Myocyte (in vitro differentiated cells): ENCODE measurements at regions not wholly inside any gene's neighbourhood (a gene's known extent, or its start where the extent isn't known, plus 50 kb on each side); places are given as distances from the start of the nearest gene placed in this dataset.
"Not testable (repeated sequence)": the region's sequence is repeated elsewhere in the genome, so short reads cannot be mapped to it uniquely, and the experiment has no call there.

Experiments used
- DNase-seq: peaks from one replicate; pipeline ENCODE4 v3.0.0-alpha.2; 2012; ENCODE audit warnings: low read depth

- peak; percentile 34 for DNase-seq
Measured at GRCh38 chr2:12479065-12479601, 237.6 kb upstream of the TRIB2 start.

- no peak for DNase-seq
Measured at GRCh38 chr2:12484536-12485115, 232.1 kb upstream of the TRIB2 start.

GRCh38 chr2:12486205-12487118 is 230.3 kb upstream of the TRIB2 start:
- no peak for DNase-seq

- no peak for DNase-seq
Measured at GRCh38 chr2:12487253-12488004, 229.3 kb upstream of the TRIB2 start.

GRCh38 chr2:12488352-12489318 is 228.1 kb upstream of the TRIB2 start:
- peak; percentile 26 for DNase-seq

- DNase-seq: no peak
Measured at GRCh38 chr2:12490641-12491040, 226.1 kb upstream of the TRIB2 start.

GRCh38 chr2:12492360-12492759 is 224.4 kb upstream of the TRIB2 start:
- not testable (repeated sequence) for DNase-seq

GRCh38 chr2:12493031-12493513 is 223.7 kb upstream of the TRIB2 start:
- DNase-seq: no peak

- DNase-seq: no peak
Measured at GRCh38 chr2:12495247-12495868, 221.4 kb upstream of the TRIB2 start.

GRCh38 chr2:12498286-12498685 is 218.4 kb upstream of the TRIB2 start:
- DNase-seq: no peak

GRCh38 chr2:12498704-12499103 is 218.0 kb upstream of the TRIB2 start:
- DNase-seq: peak; percentile 96

GRCh38 chr2:12500899-12501298 is 215.8 kb upstream of the TRIB2 start:
- no peak for DNase-seq

- DNase-seq: no peak
Measured at GRCh38 chr2:12501469-12502158, 215.1 kb upstream of the TRIB2 start.

GRCh38 chr2:12502759-12503158 is 214.0 kb upstream of the TRIB2 start:
- DNase-seq: peak; percentile 59

- peak; percentile 91 for DNase-seq
Measured at GRCh38 chr2:12504443-12504842, 212.3 kb upstream of the TRIB2 start.

- peak; percentile 27 for DNase-seq
Measured at GRCh38 chr2:12506846-12507245, 209.9 kb upstream of the TRIB2 start.

- peak; percentile 73 for DNase-seq
Measured at GRCh38 chr2:12507295-12507694, 209.4 kb upstream of the TRIB2 start.

GRCh38 chr2:12510070-12510469 is 206.7 kb upstream of the TRIB2 start:
- DNase-seq: no peak

GRCh38 chr2:12513339-12513738 is 203.4 kb upstream of the TRIB2 start:
- no peak for DNase-seq
